Endothelial cell of umbilical vein (primary cell): ENCODE measurements at regions not wholly inside any gene's neighbourhood (a gene's known extent, or its start where the extent isn't known, plus 50 kb on each side); places are given as distances from the start of the nearest gene placed in this dataset.

Experiments used
- BruUV-seq: library from RNA; stranded (reverse); fragments of 400-500 nt; replicated peaks from 2 replicates; lab custom pipeline; 2021; lab: Mats Ljungman, UMichigan
- CTCF ChIA-PET: fragments of 300-600, 350-600 bp; sonication (Branson Sonifier 250); formaldehyde crosslinking; loops from one replicate; lab custom pipeline; 2021; ENCODE audit warnings: antibody characterized with exemption, inconsistent platforms; lab: Charles Lee
- POLR2A ChIA-PET: fragments of 300-600, 350-600 bp; sonication (Branson Sonifier 250); formaldehyde crosslinking; loops from one replicate; lab custom pipeline; 2021; ENCODE audit warnings: antibody characterized with exemption, inconsistent platforms; lab: Charles Lee
- DNase-seq: peaks from one replicate; pipeline ENCODE4 v3.0.0-alpha.2; 2011; ENCODE audit warnings: low read depth, low spot score
- FAIRE-seq: peaks from 2 replicates; lab custom pipeline; 2011; peaks lifted over from hg19 to GRCh38; lab: Jason Lieb, UNC
- H2AFZ ChIP-seq: 2 replicates; pipeline ENCODE4 v1.6.0; 2012; ENCODE audit warnings: low read depth, low read length, control low read depth, inconsistent platforms
- H3K27ac ChIP-seq: 2 replicates; pipeline ENCODE4 v1.5.1; 2011; ENCODE audit warnings: low read depth, mild to moderate bottlenecking, control low read depth, low read length, moderate library complexity; ENCODE audit not compliant: insufficient read depth
- H3K27me3 ChIP-seq, 2 experiments: 2 replicates each; pipeline versions ENCODE4 v1.6.0 to v1.6.1; 2011; ENCODE audit warnings: low read length in 2 of 2, mixed read lengths in 1 of 2; ENCODE audit not compliant: control insufficient read depth in 2 of 2, insufficient read depth in 2 of 2
- H3K36me3 ChIP-seq, 2 experiments: 2 replicates in 1 of 2; 3 replicates in 1 of 2; pipeline ENCODE4 v1.5.1; 2011; ENCODE audit warnings: low read length in 2 of 2, mild to moderate bottlenecking in 1 of 2, moderate library complexity in 1 of 2; ENCODE audit not compliant: control insufficient read depth in 2 of 2, insufficient read depth in 2 of 2; ENCODE audit errors: extremely low read depth in 1 of 2
- H3K4me1 ChIP-seq: 3 replicates; pipeline ENCODE4 v1.5.1; 2011; ENCODE audit warnings: mild to moderate bottlenecking, low read length; ENCODE audit not compliant: control insufficient read depth, insufficient read depth; ENCODE audit errors: extremely low read depth
- H3K4me2 ChIP-seq: 2 replicates; pipeline ENCODE4 v1.6.1; 2011; ENCODE audit warnings: low read length, control low read depth, mixed read lengths; ENCODE audit not compliant: insufficient read depth
- H3K4me3 ChIP-seq, 3 experiments: fragments of 200-600 bp in 1 of 3; sonication (generic), shearing (Covaris generic) in 1 of 3; replicated peaks in 1 of 3; 2 replicates each; pipeline ENCODE4 v1.5.1; 2011 to 2016; ENCODE audit warnings: control low read depth in 3 of 3, low read length in 3 of 3, mild to moderate bottlenecking in 2 of 3, inconsistent platforms in 1 of 3, low read depth in 1 of 3, moderate library complexity in 1 of 3; ENCODE audit not compliant: insufficient read depth in 1 of 3
- H3K79me2 ChIP-seq: 2 replicates; pipeline ENCODE4 v1.6.0; 2012; ENCODE audit warnings: low read length, inconsistent platforms; ENCODE audit not compliant: control insufficient read depth, insufficient read depth
- H3K9ac ChIP-seq: replicated peaks from 2 replicates; pipeline ENCODE3; 2011; ENCODE audit warnings: low read length, control low read depth; ENCODE audit not compliant: insufficient read depth; ENCODE audit errors: extremely low read depth
- H3K9me1 ChIP-seq: replicated peaks from 3 replicates; pipeline ENCODE4 v1.6.0; 2011; ENCODE audit warnings: mild to moderate bottlenecking, low read length; ENCODE audit not compliant: control insufficient read depth, insufficient read depth; ENCODE audit errors: extremely low read depth
- H3K9me3 ChIP-seq: replicated peaks from 2 replicates; pipeline ENCODE4 v1.5.1; 2012; ENCODE audit warnings: low read length, inconsistent platforms; ENCODE audit not compliant: control insufficient read depth, insufficient read depth
- H4K20me1 ChIP-seq: replicated peaks from 2 replicates; pipeline ENCODE3; 2011; ENCODE audit warnings: mild to moderate bottlenecking, low read length; ENCODE audit not compliant: control insufficient read depth, insufficient read depth; ENCODE audit errors: extremely low read depth
- EZH2 ChIP-seq: IDR thresholded peaks from 2 replicates; pipeline ENCODE4 v1.6.1; 2012; ENCODE audit warnings: borderline replicate concordance, low read depth, mild to moderate bottlenecking, moderate library complexity, low read length, inconsistent platforms; ENCODE audit not compliant: severe bottlenecking
- FOS ChIP-seq: IDR thresholded peaks from 2 replicates; pipeline ENCODE4 v1.6.1; 2011; ENCODE audit warnings: mild to moderate bottlenecking, low read length, moderate library complexity, borderline replicate concordance; ENCODE audit not compliant: insufficient read depth
- GATA2 ChIP-seq: IDR thresholded peaks from 2 replicates; pipeline ENCODE4 v1.7.0; 2011; ENCODE audit warnings: low read depth, mild to moderate bottlenecking, moderate library complexity, mixed read lengths, low read length; ENCODE audit not compliant: insufficient read length, insufficient read depth
- JUN ChIP-seq: IDR thresholded peaks from 2 replicates; pipeline ENCODE4 v1.6.1; 2011; ENCODE audit warnings: borderline replicate concordance, low read depth; ENCODE audit not compliant: insufficient read length, insufficient read depth
- MYC ChIP-seq: IDR thresholded peaks from one replicate; pipeline ENCODE4 v1.6.1; 2011; ENCODE audit warnings: mild to moderate bottlenecking, low read depth, low read length
- POLR2A ChIP-seq: IDR thresholded peaks from 2 replicates; pipeline ENCODE4 v1.6.1; 2012; ENCODE audit warnings: low read depth, mild to moderate bottlenecking, control low read depth, low read length
- POLR2AphosphoS5 ChIP-seq: IDR thresholded peaks from 2 replicates; pipeline ENCODE4 v1.6.1; 2012; ENCODE audit warnings: low read depth, mild to moderate bottlenecking, control low read depth, low read length, moderate library complexity; ENCODE audit not compliant: insufficient read depth
- dilution Hi-C: fragments of 300-500 bp; cut with MboI; formaldehyde crosslinking; loops from one replicate; pipeline ENCODE4 v1.15.0; 2019; ENCODE audit warnings: low sequenced_read_pairs; ENCODE audit not compliant: extremely low pct_ligation_motif_present
- intact Hi-C: fragments of 100-400 bp; cut with micrococcal nuclease; formaldehyde crosslinking; loops from one replicate; pipeline ENCODE4 v1.10.0; 2022
- TF ChIP-seq, protein P1 (sequence below), 2 donors: IDR thresholded peaks; 1 replicate in 1 of 2; 2 replicates in 1 of 2; pipeline ENCODE4 v1.5.1; 2011; ENCODE audit warnings: low read length in 2 of 2, mild to moderate bottlenecking in 2 of 2, moderate library complexity in 2 of 2, control low read depth in 1 of 2, inconsistent platforms in 1 of 2, low read depth in 1 of 2; ENCODE audit not compliant: insufficient read depth in 1 of 2; ENCODE audit errors: extremely low read depth in 1 of 2
- TF ChIP-seq, protein P2 (sequence below): IDR thresholded peaks from 2 replicates; pipeline ENCODE4 v1.6.1; 2011; ENCODE audit not compliant: insufficient read depth, insufficient read length

DNA sequence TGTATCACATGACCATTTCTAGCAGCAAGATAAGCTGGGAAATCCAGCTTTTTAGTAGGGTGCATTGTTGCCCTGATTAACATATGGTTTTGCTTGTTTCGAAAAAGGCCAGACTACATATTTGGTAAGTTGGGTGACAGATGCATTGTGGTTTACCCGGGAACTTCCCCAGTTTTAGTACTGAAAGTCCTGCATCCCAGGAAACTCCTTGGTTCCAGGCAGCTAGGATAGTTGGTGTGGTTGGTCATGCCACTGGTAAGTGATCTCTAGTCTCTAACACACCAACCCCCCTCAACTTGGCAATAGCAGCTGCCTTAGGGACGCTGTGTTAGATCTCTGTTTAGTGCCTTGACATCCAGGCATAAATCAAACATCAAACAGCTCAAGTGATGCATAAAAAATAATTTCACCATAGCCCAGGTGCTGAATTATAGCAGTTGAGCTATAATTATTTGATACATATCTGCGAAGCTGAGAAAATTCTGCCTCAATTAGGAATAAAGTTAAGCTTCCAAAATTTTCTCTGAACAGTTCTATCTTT is 216.5 kb downstream of the TFAP2C start:
- Histone ChIP-seq H3K36me3 (no peaks in the 10 kb centered on the region), H3K4me3 (no peak overlapping the region), H3K27ac (no peak overlapping the region), H3K9me1 (no peaks in the 10 kb centered on the region), H2AFZ (no peak overlapping the region), H3K79me2 (no peaks in the 10 kb centered on the region), H3K4me2 (no peak overlapping the region), H3K9ac (no peak overlapping the region), H3K9me3 (no peaks in the 10 kb centered on the region), H3K4me1 (no peaks in the 10 kb centered on the region), H3K27me3 (no peaks in the 10 kb centered on the region), H4K20me1 (no peaks in the 10 kb centered on the region)
- ChIA-PET CTCF (no interaction called here), POLR2A (no interaction called here)
- dilution Hi-C loops: no loop called here
- DNase-seq: no peak
- no TSS peak for BruUV-seq
- intact Hi-C loops: no loop called here
- TF ChIP-seq JUN (no peak), POLR2A (no peak), POLR2AphosphoS5 (no peak), EZH2 (no peak), GATA2 (no peak), FOS (no peak), MYC (no peak)
- TF ChIP-seq, protein P1, sequence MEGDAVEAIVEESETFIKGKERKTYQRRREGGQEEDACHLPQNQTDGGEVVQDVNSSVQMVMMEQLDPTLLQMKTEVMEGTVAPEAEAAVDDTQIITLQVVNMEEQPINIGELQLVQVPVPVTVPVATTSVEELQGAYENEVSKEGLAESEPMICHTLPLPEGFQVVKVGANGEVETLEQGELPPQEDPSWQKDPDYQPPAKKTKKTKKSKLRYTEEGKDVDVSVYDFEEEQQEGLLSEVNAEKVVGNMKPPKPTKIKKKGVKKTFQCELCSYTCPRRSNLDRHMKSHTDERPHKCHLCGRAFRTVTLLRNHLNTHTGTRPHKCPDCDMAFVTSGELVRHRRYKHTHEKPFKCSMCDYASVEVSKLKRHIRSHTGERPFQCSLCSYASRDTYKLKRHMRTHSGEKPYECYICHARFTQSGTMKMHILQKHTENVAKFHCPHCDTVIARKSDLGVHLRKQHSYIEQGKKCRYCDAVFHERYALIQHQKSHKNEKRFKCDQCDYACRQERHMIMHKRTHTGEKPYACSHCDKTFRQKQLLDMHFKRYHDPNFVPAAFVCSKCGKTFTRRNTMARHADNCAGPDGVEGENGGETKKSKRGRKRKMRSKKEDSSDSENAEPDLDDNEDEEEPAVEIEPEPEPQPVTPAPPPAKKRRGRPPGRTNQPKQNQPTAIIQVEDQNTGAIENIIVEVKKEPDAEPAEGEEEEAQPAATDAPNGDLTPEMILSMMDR (IDR thresholded peaks at IDR 0.05; ENCODE audit: extremely low read depth in 1 of 2, insufficient read depth in 1 of 2, low read depth in 1 of 2, low read length in 2 of 2): no peak
- TF ChIP-seq, protein P2, sequence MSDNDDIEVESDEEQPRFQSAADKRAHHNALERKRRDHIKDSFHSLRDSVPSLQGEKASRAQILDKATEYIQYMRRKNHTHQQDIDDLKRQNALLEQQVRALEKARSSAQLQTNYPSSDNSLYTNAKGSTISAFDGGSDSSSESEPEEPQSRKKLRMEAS: no peak
- FAIRE-seq: no peak
